Stimulated activated CD4-positive, alpha-beta T cell treated with anti-CD3 and anti-CD28 coated beads, Interleukin-1b, Interleukin-23, amount 100 ng/mL, for 1 hour (primary cell): ENCODE measurements at regions not wholly inside any gene's neighbourhood (a gene's known extent, or its start where the extent isn't known, plus 50 kb on each side); places are given as distances from the start of the nearest gene placed in this dataset.

ENCODE experiments used
- DNase-seq, 2 donors: peaks; one replicate each; pipeline ENCODE4 v3.0.0-alpha.2; 2020; ENCODE audit warnings: low read depth in 2 of 2

DNA sequence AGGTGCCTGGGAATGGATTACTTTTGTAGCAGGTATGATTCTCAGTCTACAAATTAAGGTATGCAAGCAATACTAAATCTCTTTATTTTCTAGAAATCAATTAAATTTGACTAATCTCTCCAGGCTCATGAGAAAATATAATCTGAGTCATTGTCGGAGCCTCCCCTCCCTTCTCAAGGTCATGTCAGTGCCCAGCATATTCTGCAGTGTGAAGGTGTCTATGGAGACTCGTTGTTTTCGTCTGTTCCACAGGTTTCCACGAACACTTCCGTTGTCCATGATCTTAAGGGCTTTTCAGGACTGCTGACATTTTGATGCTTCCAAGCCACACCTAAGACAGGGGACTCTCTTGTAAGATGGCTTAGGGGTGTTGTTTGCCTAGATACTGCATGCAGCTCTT, 56.6 kb upstream of the SCOC start:
- no peak for DNase-seq

- no peak for DNase-seq
Observed at GRCh38 chr4:140315970-140316369, 57.5 kb upstream of the SCOC start.

- DNase-seq, result no peak
Observed at GRCh38 chr4:140315438-140315837, 58.0 kb upstream of the SCOC start.

- DNase-seq, result no peak
Observed at GRCh38 chr4:140315019-140315418, 58.4 kb upstream of the SCOC start.

DNA sequence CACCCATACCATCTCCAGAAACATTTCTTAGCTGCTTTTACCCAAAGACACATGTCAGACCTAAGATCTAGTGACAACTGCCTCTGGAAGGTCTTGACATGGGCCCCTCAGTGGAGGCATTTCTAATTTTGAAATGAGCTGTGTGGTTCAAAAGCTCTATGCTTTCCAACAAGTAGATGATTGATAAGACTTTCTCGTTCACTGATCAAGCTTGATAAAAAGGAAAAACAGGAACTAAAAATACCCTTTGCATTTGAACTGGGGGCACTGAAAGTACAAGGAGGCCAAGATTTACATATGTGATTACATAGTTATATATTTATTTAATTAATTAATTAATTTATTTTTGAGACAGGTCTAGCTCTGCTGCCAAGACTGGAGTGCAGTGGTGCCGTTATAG, 61.3 kb upstream of the SCOC start:
- no peak for DNase-seq

DNA sequence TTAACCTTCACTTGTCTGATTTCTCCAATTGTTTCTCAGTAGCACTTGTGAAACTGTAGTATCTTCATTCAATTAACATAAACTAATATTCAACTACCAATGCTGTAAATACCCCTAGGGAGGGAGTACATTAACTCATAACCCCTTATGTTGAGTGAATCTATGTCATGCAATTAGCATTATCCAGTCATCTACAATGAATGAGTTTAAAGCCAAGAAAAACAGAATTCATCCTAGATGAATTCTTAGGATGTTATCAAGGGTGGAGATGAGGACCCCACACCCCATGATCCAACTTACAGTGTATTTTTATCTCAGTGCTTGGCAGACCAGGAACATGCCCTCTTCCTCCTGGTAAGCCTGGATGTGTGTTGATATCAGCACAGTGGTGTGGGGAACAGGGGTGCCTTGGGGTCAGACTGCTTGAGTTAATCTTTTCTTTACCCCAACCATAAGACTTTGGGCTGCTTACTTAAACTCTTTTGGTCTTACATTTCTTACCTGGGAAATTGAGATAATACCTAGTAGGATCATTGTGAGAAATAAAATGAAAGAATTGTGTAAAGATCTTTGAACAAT, 62.1 kb upstream of the SCOC start:
- DNase-seq, result no peak

- no peak for DNase-seq
Observed at GRCh38 chr4:140309124-140309870, 64.1 kb upstream of the SCOC start.

- DNase-seq, result no peak
Observed at GRCh38 chr4:140308366-140309123, 64.9 kb upstream of the SCOC start.

GRCh38 chr4:140305053-140305452, 68.4 kb upstream of the SCOC start:
- DNase-seq, result no peak

- no peak for DNase-seq
Observed at GRCh38 chr4:140304346-140304745, 69.1 kb upstream of the SCOC start.

DNA sequence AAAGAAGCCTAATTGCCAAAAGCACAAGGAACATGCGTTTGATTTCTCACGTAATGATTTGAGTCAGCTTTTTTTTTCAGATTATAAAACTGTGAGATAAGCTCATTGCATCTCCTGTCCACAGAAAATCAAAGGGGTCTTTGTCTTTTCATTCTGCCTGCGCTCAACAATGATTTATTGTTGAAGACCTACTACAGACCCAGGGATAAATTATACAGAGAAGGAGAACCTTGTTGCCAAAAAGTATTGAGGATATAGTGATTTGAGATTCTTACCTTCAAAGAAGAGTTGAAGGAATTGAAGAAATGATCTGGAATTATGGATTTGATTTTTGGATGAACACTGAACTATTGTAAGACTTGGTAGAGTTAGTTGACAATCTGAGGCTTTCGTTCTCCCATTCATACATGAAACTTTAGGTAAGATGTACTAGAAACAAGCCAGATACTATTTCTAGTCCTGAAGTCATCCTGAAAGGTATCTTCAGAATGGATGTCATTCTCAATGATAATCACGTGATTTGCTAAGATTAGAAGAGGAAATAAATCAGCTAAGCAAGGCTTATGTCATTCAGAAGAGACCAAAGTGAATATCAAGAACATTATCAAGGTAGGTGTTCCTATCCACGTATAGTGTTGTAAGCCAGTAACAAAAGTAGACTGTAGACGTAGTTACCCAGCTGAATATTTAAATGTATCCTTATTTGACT, 71.1 kb upstream of the SCOC start:
- no peak for DNase-seq

DNA sequence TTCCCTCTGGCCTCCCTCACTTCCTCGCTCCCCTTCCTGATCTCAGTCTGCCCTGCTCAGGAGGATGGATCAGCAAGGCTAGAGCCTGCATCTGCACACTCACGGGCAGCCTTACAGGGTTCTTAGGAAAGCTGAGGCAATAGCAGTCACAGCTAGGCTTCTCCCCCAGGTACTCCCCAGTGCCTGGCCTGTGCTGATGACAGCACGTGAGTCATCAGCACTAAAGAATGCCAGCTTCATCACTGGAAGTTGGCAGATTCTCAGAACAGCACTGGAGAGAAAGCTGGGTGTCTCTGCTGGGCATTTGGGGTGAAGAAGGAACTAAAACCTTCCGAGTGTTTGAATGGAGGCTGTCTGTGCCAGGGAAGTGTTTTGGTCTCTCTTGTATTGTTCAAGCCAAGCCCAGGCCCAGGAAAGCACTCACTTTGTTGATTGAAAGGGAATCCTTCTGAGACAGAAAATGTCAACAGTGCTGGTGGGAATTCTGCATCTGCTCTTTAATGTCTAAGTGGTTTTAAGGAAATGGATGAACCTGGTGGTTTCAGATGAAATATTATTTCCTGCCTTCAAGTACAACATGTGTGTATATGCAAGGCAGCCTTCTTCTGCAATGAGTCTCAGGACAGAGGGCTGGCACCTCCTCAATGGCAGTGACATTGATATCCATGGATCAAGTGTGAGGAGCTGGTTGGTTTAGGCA, 73.0 kb upstream of the SCOC start:
- DNase-seq, result no peak

DNA sequence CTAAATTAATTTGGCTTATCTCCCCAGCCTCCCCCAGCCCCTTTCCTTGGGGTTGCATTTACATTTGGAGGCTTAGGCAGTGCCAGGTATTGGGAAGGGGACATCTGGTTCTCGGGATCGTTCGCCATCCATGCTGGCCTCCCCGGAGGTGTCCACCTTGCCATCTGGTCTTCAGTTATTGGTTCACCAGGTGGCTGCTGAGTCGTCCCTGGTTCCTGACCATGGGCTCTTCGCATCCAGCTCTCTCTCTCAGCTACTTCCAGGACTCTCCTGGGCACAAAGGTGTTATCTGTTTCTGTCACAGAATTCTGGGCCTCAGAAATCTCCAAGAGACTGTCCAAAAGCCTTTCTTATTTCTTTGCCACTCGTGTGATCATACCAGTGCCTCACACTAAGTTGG, 75.4 kb upstream of the SCOC start:
- DNase-seq, result no peak

GRCh38 chr4:140297221-140297570, 76.2 kb upstream of the SCOC start:
- DNase-seq, result no peak

- DNase-seq, result no peak
Observed at GRCh38 chr4:140296335-140297220, 76.9 kb upstream of the SCOC start.

GRCh38 chr4:140293979-140294378, 79.5 kb upstream of the SCOC start:
- no peak for DNase-seq

DNA sequence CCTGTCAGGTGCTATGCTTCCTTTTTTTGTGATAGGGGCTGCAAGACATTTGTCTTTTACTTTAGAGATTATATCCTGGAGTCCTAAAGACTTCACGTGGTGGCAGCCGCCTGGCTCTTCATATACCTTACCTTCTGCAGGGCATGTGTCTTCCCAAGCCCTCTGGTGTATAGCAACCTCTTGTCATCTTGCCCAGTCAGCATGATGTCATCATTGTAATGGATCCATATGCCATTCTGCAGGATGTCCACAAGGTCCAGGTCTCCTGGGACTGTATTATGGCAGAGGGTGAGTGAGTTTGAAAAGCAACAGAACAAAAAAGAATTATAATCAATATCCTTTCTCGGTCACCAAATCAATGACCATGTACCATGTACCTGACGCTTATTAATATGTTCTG, 82.2 kb upstream of the SCOC start:
- DNase-seq, result no peak

DNA sequence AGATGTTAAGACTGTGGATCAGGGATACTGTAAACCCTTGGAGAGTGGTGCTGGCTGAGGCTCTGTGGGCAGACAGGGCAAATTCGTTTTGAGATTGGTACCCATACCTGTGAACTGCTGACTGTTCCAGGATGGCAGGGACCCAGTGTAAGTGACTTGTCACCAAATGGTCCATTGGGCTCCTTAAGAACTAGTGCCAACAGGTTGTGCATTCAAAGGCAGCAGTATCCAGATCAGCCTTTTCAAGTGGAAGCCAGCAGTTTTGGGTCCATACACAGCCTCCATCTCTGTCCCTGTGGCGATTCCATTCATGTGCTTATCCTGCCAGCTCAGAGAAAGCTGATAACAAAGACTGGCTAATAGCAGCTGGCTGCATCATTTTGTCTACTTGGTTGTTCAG, 84.0 kb upstream of the SCOC start:
- no peak for DNase-seq

DNA sequence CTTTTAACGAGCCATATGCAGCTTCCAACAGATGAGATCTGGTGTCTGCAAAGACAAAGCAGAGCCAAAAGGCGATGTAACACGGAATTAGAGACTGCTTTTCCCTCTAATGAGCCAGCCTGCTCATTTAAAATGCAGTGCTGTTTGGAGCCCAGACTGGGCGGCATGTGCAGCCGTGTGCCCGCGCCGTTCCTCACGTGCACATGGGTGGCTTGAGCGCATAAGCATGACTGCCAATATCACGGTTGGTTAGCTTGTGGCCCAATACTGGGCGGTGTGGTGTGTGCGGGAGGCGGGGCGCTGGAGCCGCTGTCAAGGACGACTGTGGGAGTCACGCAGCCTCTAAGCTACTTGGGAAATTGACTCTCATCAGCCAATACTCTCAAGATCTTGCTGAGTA, 87.0 kb upstream of the SCOC start:
- DNase-seq, result no peak

DNA sequence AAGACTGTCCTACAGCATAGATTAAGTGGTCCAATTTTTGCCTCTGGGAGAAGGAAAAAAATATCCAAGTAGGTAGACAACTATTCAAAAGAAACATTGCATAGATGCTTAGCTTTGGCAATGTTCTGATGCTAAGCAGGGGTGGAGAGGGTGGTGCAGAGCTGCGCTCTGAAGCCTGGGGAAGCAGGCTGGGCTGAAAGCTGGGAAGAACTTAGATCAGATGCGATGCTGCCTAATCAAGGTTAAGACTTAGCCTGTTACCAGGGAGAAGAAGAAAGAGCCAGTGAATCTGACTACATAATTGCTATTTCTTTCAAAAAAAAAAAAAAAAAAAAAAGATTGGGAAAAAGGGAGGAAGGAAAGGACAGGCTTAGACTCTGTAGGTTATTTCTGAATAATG, 89.0 kb upstream of the SCOC start:
- no peak for DNase-seq
